Neural cell (in vitro differentiated cells): ENCODE measurements at regions not wholly inside any gene's neighbourhood (a gene's known extent, or its start where the extent isn't known, plus 50 kb on each side); places are given as distances from the start of the nearest gene placed in this dataset.
"Not testable (repeated sequence)": the region's sequence is repeated elsewhere in the genome, so short reads cannot be mapped to it uniquely, and the experiment has no call there.

Experiments used
- H2AFZ ChIP-seq: fragments of 200-600, 300-800 bp; sonication (generic), shearing (Covaris generic); 2 replicates; pipeline ENCODE4 v1.6.0; 2014; ENCODE audit warnings: low read depth, mild to moderate bottlenecking, antibody characterized with exemption, low read length, moderate library complexity
- H3F3A ChIP-seq: fragments of 200-600 bp; shearing (Covaris generic); 2 replicates; pipeline ENCODE4 v1.6.1; 2016; ENCODE audit warnings: mild to moderate bottlenecking, moderate library complexity, mixed read lengths, antibody characterized with exemption, low read length; ENCODE audit not compliant: insufficient read depth, poor library complexity, severe bottlenecking
- H3K27ac ChIP-seq: fragments of 200-600, 300-800 bp; sonication (generic), shearing (Covaris generic); 2 replicates; pipeline ENCODE4 v1.5.1; 2014; ENCODE audit warnings: mild to moderate bottlenecking, low read length, moderate library complexity
- H3K27me3 ChIP-seq: fragments of 300-800, 200-600 bp; sonication (generic), shearing (Covaris generic); 2 replicates; pipeline ENCODE4 v1.6.0; 2014; ENCODE audit warnings: mild to moderate bottlenecking, low read depth, low read length, moderate library complexity; ENCODE audit not compliant: insufficient read depth
- H3K36me3 ChIP-seq: fragments of 300-800, 200-600 bp; sonication (generic), shearing (Covaris generic); 2 replicates; pipeline ENCODE4 v1.5.1; 2014; ENCODE audit warnings: mild to moderate bottlenecking, antibody characterized with exemption, low read length, moderate library complexity; ENCODE audit not compliant: insufficient read depth
- H3K4me2 ChIP-seq: fragments of 300-800, 200-600 bp; sonication (generic), shearing (Covaris generic); 2 replicates; pipeline ENCODE4 v1.6.0; 2014; ENCODE audit warnings: mild to moderate bottlenecking, low read length
- H3K4me3 ChIP-seq: fragments of 300-800, 200-600 bp; sonication (generic), shearing (Covaris generic); 2 replicates; pipeline ENCODE4 v1.5.1; 2014; ENCODE audit warnings: mild to moderate bottlenecking, low read length, moderate library complexity
- H3K79me2 ChIP-seq: fragments of 200-600 bp; shearing (Covaris generic); replicated peaks from 2 replicates; pipeline ENCODE4 v1.6.0; 2014; ENCODE audit warnings: mild to moderate bottlenecking, low read length, moderate library complexity; ENCODE audit not compliant: insufficient read depth
- H3K9ac ChIP-seq: fragments of 300-800, 200-600 bp; sonication (generic), shearing (Covaris generic); 2 replicates; pipeline ENCODE4 v1.6.1; 2016; ENCODE audit warnings: mild to moderate bottlenecking, low read length, mixed read lengths
- H3K9me2 ChIP-seq: fragments of 200-600 bp; shearing (Covaris generic); 2 replicates; pipeline ENCODE4 v1.6.1; 2016; ENCODE audit warnings: mild to moderate bottlenecking, low read length, mixed read lengths; ENCODE audit not compliant: insufficient read depth
- H3K9me3 ChIP-seq: fragments of 200-600, 300-800 bp; sonication (generic), shearing (Covaris generic); 2 replicates; pipeline ENCODE4 v1.6.1; 2016; ENCODE audit warnings: mild to moderate bottlenecking, mixed run types, low read length, moderate library complexity, mixed read lengths
- H4K20me1 ChIP-seq: fragments of 200-600 bp; shearing (Covaris generic); 2 replicates; pipeline ENCODE4 v1.6.1; 2016; ENCODE audit warnings: mild to moderate bottlenecking, mixed run types; ENCODE audit not compliant: insufficient read depth
- EP300 ChIP-seq: fragments of 450-650 bp; conservative IDR thresholded peaks from 2 replicates; pipeline ENCODE4 v1.6.1; 2014; ENCODE audit warnings: antibody characterized with exemption, mild to moderate bottlenecking, moderate library complexity; ENCODE audit not compliant: poor library complexity, severe bottlenecking
- EZH2 ChIP-seq: fragments of 200-600, 300-800 bp; shearing (Covaris generic), sonication (generic); IDR thresholded peaks from 2 replicates; pipeline ENCODE4 v1.6.1; 2014; ENCODE audit warnings: antibody characterized with exemption, low read length, borderline replicate concordance, mild to moderate bottlenecking; ENCODE audit not compliant: insufficient read depth, poor library complexity, severe bottlenecking
- MXI1 ChIP-seq: fragments of 450-650 bp; conservative IDR thresholded peaks from 2 replicates; pipeline ENCODE4 v1.6.1; 2014; ENCODE audit warnings: antibody characterized with exemption, mild to moderate bottlenecking; ENCODE audit not compliant: poor library complexity, severe bottlenecking
- POLR2AphosphoS5 ChIP-seq: IDR thresholded peaks from 2 replicates; pipeline ENCODE4 v1.6.1; 2012
- RAD21 ChIP-seq: fragments of 450-650 bp; conservative IDR thresholded peaks from 2 replicates; pipeline ENCODE4 v1.6.1; 2014; ENCODE audit warnings: antibody characterized with exemption, mild to moderate bottlenecking, moderate library complexity
- SMC3 ChIP-seq: fragments of 450-650 bp; conservative IDR thresholded peaks from 2 replicates; pipeline ENCODE4 v1.6.1; 2014; ENCODE audit warnings: antibody characterized with exemption, mild to moderate bottlenecking, moderate library complexity; ENCODE audit not compliant: poor library complexity
- TAF1 ChIP-seq: IDR thresholded peaks from 2 replicates; pipeline ENCODE4 v1.6.1; 2012; ENCODE audit warnings: low read depth
- TF ChIP-seq, protein P1 (sequence below): fragments of 450-650 bp; IDR thresholded peaks from 2 replicates; pipeline ENCODE4 v1.5.1; 2014; ENCODE audit warnings: antibody characterized with exemption, mild to moderate bottlenecking, moderate library complexity; ENCODE audit not compliant: poor library complexity, severe bottlenecking
- TF ChIP-seq, protein P2 (sequence below): IDR thresholded peaks from 2 replicates; pipeline ENCODE4 v1.6.1; 2012; ENCODE audit warnings: borderline replicate concordance

DNA sequence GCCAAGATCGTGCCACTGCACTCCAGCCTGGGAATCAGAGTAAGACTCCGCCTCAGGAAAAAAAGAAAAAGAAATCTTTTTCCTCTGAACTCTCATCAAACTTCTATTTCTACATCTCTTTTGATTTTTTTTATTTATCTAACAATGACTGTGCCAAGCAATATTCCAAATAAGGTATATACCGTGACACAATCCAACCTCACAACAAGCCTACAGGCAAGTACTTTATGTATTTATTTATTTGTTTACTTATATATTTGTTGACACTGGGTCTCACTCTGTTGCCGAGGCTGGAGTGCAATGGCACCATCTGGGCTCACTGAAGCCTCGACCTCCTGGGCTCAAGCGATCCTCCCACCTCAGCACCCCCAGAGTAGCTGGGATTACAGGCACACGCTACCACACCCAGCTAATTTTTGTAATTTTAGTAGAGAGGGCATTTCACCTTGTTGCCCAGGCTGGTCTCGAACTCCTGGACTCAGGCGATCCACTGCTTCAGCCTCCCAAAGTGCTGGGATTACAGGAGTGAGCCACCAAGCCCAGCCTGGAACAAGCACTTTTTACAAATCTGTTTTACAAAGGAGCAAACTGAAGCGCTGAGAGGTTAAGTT is 94.9 kb upstream of the CHD2 start:
- no peak overlapping the region for H3K4me3 ChIP-seq
- no peaks in the 10 kb centered on the region for H4K20me1 ChIP-seq
- H3F3A ChIP-seq = no peaks in the 10 kb centered on the region
- H3K79me2 ChIP-seq = peaks cover 4% of the 10 kb centered on the region
- H3K9me3 ChIP-seq = no peaks in the 10 kb centered on the region
- no peak overlapping the region for H3K9ac ChIP-seq
- TF ChIP-seq EP300 (no peak), RAD21 (no peak), TAF1 (no peak), MXI1 (no peak), SMC3 (no peak), EZH2 (no peak), POLR2AphosphoS5 (no peak)
- TF ChIP-seq, protein P1, sequence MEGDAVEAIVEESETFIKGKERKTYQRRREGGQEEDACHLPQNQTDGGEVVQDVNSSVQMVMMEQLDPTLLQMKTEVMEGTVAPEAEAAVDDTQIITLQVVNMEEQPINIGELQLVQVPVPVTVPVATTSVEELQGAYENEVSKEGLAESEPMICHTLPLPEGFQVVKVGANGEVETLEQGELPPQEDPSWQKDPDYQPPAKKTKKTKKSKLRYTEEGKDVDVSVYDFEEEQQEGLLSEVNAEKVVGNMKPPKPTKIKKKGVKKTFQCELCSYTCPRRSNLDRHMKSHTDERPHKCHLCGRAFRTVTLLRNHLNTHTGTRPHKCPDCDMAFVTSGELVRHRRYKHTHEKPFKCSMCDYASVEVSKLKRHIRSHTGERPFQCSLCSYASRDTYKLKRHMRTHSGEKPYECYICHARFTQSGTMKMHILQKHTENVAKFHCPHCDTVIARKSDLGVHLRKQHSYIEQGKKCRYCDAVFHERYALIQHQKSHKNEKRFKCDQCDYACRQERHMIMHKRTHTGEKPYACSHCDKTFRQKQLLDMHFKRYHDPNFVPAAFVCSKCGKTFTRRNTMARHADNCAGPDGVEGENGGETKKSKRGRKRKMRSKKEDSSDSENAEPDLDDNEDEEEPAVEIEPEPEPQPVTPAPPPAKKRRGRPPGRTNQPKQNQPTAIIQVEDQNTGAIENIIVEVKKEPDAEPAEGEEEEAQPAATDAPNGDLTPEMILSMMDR = no peak
- TF ChIP-seq, protein P2, sequence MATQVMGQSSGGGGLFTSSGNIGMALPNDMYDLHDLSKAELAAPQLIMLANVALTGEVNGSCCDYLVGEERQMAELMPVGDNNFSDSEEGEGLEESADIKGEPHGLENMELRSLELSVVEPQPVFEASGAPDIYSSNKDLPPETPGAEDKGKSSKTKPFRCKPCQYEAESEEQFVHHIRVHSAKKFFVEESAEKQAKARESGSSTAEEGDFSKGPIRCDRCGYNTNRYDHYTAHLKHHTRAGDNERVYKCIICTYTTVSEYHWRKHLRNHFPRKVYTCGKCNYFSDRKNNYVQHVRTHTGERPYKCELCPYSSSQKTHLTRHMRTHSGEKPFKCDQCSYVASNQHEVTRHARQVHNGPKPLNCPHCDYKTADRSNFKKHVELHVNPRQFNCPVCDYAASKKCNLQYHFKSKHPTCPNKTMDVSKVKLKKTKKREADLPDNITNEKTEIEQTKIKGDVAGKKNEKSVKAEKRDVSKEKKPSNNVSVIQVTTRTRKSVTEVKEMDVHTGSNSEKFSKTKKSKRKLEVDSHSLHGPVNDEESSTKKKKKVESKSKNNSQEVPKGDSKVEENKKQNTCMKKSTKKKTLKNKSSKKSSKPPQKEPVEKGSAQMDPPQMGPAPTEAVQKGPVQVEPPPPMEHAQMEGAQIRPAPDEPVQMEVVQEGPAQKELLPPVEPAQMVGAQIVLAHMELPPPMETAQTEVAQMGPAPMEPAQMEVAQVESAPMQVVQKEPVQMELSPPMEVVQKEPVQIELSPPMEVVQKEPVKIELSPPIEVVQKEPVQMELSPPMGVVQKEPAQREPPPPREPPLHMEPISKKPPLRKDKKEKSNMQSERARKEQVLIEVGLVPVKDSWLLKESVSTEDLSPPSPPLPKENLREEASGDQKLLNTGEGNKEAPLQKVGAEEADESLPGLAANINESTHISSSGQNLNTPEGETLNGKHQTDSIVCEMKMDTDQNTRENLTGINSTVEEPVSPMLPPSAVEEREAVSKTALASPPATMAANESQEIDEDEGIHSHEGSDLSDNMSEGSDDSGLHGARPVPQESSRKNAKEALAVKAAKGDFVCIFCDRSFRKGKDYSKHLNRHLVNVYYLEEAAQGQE = no peak
- H3K36me3 ChIP-seq = no peaks in the 10 kb centered on the region
- H3K27ac ChIP-seq = no peak overlapping the region
- no peak overlapping the region for H2AFZ ChIP-seq
- no peaks in the 10 kb centered on the region for H3K9me2 ChIP-seq
- no peaks in the 10 kb centered on the region for H3K27me3 ChIP-seq
- H3K4me2 ChIP-seq = no peak overlapping the region

DNA sequence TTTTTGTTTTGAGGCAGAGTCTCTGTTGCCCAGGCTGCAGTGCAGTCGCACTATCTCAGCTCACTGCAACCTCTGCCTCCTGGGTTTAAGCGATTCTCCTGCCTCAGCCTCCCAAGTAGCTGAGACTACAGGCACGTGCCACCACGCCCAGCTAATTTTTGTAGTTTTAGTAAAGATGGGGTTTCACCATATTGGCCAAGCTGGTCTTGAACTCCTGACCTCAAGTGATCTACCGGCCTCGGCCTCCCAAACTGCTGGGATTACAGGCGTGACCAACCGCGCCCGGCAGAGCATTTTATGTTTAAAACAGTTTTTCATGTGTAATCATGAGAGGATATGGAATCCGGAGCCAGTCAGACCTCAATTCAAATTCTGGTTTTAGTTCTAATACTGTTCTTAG is 94.0 kb upstream of the CHD2 start:
- not testable (repeated sequence) for H4K20me1 ChIP-seq, H3K9me3 ChIP-seq, H3F3A ChIP-seq, H3K79me2 ChIP-seq, H3K9ac ChIP-seq, H3K4me2 ChIP-seq, H3K27me3 ChIP-seq, H2AFZ ChIP-seq, H3K4me3 ChIP-seq, H3K9me2 ChIP-seq, H3K36me3 ChIP-seq, H3K27ac ChIP-seq

DNA sequence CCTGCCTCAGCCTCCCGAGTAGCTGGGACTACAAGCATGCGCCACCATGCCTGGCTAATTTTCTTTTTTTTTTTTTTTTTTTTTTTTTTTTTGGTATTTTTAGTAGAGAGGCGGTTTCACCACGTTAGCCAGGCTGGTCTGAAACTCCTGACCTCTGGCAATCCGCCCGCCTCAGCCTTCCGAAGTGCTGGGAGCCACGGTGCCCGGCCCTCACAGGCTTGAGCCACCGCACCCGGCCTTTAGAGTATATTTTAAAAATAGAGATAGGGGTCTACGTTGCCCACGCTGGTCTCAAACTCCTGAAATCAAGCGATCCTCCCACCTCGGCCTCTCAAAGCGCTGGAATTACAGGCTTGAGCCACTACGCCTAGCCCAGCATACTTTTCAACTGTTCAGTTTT is 93.4 kb upstream of the CHD2 start:
- TF ChIP-seq RAD21 (no peak), TAF1 (no peak), EZH2 (no peak), MXI1 (no peak), POLR2AphosphoS5 (no peak)
- TF ChIP-seq, protein P1 = no peak
- Histone ChIP-seq H3K27me3 (no peaks in the 10 kb centered on the region), H3K36me3 (no peaks in the 10 kb centered on the region)

More for the DNA sequence above, 93.4 kb upstream of the CHD2 start:
- Histone ChIP-seq H3K79me2 (peaks cover 15% of the 10 kb centered on the region), H3K9me3 (no peaks in the 10 kb centered on the region), H3K4me3 (no peak overlapping the region), H4K20me1 (no peaks in the 10 kb centered on the region), H2AFZ (no peak overlapping the region), H3F3A (peaks cover 6% of the 10 kb centered on the region), H3K9me2 (no peaks in the 10 kb centered on the region), H3K9ac (no peak overlapping the region), H3K27ac (no peak overlapping the region), H3K4me2 (no peak overlapping the region)
